Endodermal cell (in vitro differentiated cells): ENCODE measurements at regions not wholly inside any gene's neighbourhood (a gene's known extent, or its start where the extent isn't known, plus 50 kb on each side); places are given as distances from the start of the nearest gene placed in this dataset.

Experiments
- DNase-seq: peaks from one replicate; pipeline ENCODE4 v3.0.0-alpha.2; 2017
- H3K27ac ChIP-seq: 2 replicates; pipeline ENCODE4 v1.5.1; 2013; ENCODE audit warnings: mild to moderate bottlenecking, low read depth, low read length, moderate library complexity
- H3K27me3 ChIP-seq: 2 replicates; pipeline ENCODE4 v1.6.1; 2013; ENCODE audit warnings: mild to moderate bottlenecking, low read length, moderate library complexity; ENCODE audit not compliant: insufficient read depth, control insufficient read depth, poor library complexity, severe bottlenecking
- H3K36me3 ChIP-seq: 2 replicates; pipeline ENCODE4 v1.7.0; 2013; ENCODE audit warnings: mild to moderate bottlenecking, low read length, moderate library complexity; ENCODE audit not compliant: control insufficient read depth, insufficient read depth
- H3K4me1 ChIP-seq: one replicate; pipeline ENCODE4 v1.7.0; 2013; ENCODE audit warnings: low read length; ENCODE audit not compliant: control insufficient read depth, insufficient read depth
- H3K4me3 ChIP-seq: 2 replicates; pipeline ENCODE4 v1.5.1; 2013; ENCODE audit warnings: mild to moderate bottlenecking, low read length, moderate library complexity
- H3K9ac ChIP-seq: 2 replicates; pipeline ENCODE4 v1.6.1; 2013; ENCODE audit warnings: mild to moderate bottlenecking, low read length, moderate library complexity; ENCODE audit not compliant: poor library complexity, severe bottlenecking; ENCODE audit errors: extremely low read depth
- H3K9me3 ChIP-seq: 2 replicates; pipeline ENCODE4 v1.6.1; 2013; ENCODE audit warnings: mild to moderate bottlenecking, low read length, moderate library complexity; ENCODE audit not compliant: control insufficient read depth
- H3K27ac Mint-ChIP-seq: 2 replicates; pipeline ENCODE4 v1.8.0; 2020; ENCODE audit warnings: mixed read lengths
- H3K27me3 Mint-ChIP-seq: 2 replicates; pipeline ENCODE4 v1.8.0; 2021; ENCODE audit warnings: mild to moderate bottlenecking, mixed read lengths; ENCODE audit not compliant: insufficient read depth
- H3K36me3 Mint-ChIP-seq: 2 replicates; pipeline ENCODE4 v1.8.0; 2020; ENCODE audit warnings: low read depth, mixed read lengths
- H3K4me1 Mint-ChIP-seq: 2 replicates; pipeline ENCODE4 v1.8.0; 2020; ENCODE audit warnings: mixed read lengths
- H3K4me3 Mint-ChIP-seq: 2 replicates; pipeline ENCODE4 v1.8.0; 2020; ENCODE audit warnings: mild to moderate bottlenecking, moderate library complexity, mixed read lengths
- H3K9me3 Mint-ChIP-seq: 2 replicates; pipeline ENCODE4 v1.8.0; 2020; ENCODE audit warnings: mild to moderate bottlenecking, mixed read lengths
- CTCF ChIP-seq: fragments of 200-600 bp; sonication (generic); conservative IDR thresholded peaks from 2 replicates; pipeline ENCODE4 v1.5.0; 2021; ENCODE audit warnings: antibody characterized with exemption, mild to moderate bottlenecking
- WGBS, 2 experiments: methylation state at CpG; one replicate each; pipeline versions ENCODE4 v1.1.5 to v1.1.7; 2013; ENCODE audit warnings: missing lambda C conversion rate in 2 of 2, mixed read lengths in 1 of 2; ENCODE audit not compliant: insufficient coverage in 1 of 2, insufficient read length in 1 of 2; 5-methylcytosine and 5-hydroxymethylcytosine counted together

DNA sequence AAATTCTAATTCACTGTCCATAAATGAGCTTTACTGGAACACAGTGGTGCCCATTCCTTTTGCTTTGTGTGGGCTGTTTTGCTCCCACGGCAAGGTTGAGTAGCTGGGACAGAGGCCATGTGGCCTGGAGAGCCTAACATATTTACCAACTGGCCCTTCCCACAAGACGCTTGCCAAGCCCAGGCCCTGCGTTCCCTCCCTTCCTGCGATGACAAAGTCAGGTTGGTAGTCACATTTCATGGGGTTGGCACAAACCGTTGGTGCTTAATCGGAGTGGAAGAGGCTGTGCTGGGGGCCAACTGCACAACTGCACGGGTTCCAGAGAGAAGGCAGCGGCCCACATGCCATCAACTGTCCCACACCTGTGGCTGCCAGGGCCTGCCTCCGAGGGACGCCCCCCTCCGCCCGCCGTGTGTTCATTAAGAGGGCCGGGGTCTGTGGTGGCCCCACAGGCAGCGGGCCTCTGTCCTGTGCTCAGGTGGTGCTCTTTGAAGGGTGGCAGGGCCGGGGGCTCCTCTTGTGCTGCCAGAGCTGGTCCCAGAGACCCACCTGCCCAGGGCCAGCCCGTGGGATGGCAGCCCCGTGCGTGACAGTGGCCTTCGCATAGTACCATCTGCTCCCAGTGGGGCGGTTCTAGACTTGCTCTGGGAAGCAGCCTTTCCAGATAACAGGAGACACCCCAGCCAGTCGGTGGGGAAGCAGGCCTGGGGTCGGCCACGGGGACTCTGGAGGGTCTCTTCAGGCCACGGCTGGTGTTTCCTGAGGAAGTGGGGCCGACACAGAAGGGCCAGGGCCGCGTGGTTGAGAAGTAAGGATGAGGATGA, 81.5 kb upstream of the CLDN5 start:
- 93 to 98% methylated on average over 19 to 28 of the region's 28 CpGs for WGBS, 2 experiments
- Mint-ChIP-seq H3K4me3 (no peak overlapping the region), H3K27ac (no peak overlapping the region), H3K9me3 (no peaks in the 10 kb centered on the region), H3K36me3 (no peaks in the 10 kb centered on the region), H3K4me1 (peaks cover 2% of the 10 kb centered on the region), H3K27me3 (no peaks in the 10 kb centered on the region)
- no peak for DNase-seq
- H3K27me3 ChIP-seq: no peaks in the 10 kb centered on the region
- H3K9me3 ChIP-seq: no peaks in the 10 kb centered on the region
- H3K27ac ChIP-seq: no peak overlapping the region
- H3K4me1 ChIP-seq: no peaks in the 10 kb centered on the region
- no peak for TF ChIP-seq CTCF
- H3K36me3 ChIP-seq: no peaks in the 10 kb centered on the region
- no peak overlapping the region for H3K9ac ChIP-seq
- H3K4me3 ChIP-seq: no peak overlapping the region

DNA sequence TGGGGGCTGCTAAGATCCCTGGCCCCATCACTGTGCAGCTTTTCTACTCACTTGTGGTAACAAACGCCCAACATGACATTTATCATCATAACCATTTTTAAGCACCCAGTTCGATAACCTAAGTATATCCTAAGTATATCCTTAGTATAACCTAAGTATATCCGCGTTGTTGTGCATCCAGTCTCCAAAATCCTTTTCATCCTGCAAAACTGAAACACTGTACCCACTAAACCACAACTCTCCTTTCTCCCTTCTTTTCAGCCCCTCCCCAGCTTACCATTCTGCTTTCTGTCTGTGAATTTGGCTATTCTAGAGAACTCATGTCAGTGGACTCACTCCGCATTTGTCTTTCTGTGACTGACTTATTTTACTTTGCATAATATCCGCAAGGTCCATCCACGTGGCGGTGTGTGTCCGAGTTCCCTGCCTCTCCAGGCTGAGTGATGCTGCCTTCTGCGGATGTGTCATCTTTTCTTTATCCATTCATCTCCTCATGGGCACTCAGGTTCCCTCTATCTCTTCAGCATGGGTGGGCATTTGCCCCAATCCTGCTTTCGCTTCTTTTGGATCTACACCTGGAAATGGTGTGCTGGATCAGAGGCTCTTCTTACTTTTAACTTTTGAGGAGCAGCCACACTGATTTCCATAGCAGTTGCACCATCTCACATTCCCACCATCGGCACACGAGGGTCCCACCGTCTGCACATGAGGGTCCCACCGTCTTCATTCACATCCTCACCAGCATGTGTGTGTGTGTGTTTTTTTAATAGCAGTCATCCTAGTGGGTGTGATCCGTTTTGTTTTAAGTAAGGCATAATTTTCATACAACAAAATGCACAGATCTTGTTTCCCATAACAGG, 82.4 kb upstream of the CLDN5 start:
- WGBS, 2 experiments: 94 to 97% methylated on average over 12 to 15 of the region's 16 CpGs
- H3K27ac Mint-ChIP-seq: no peak overlapping the region
- no peak overlapping the region for H3K27ac ChIP-seq

More for the DNA sequence above, 82.4 kb upstream of the CLDN5 start:
- no peak for DNase-seq
- H3K27me3 ChIP-seq: no peaks in the 10 kb centered on the region
- H3K4me1 ChIP-seq: no peaks in the 10 kb centered on the region
- H3K36me3 ChIP-seq: no peaks in the 10 kb centered on the region
- Mint-ChIP-seq H3K4me3 (no peak overlapping the region), H3K9me3 (no peaks in the 10 kb centered on the region), H3K27me3 (no peaks in the 10 kb centered on the region), H3K4me1 (peaks cover 4% of the 10 kb centered on the region), H3K36me3 (no peaks in the 10 kb centered on the region)
- H3K9me3 ChIP-seq: no peaks in the 10 kb centered on the region
- no peak overlapping the region for H3K9ac ChIP-seq
- no peak for TF ChIP-seq CTCF
- H3K4me3 ChIP-seq: no peak overlapping the region
